ENCODE measurements at regions not wholly inside any gene's neighbourhood (a gene's known extent, or its start where the extent isn't known, plus 50 kb on each side); places are given as distances from the start of the nearest gene placed in this dataset.

DNA sequence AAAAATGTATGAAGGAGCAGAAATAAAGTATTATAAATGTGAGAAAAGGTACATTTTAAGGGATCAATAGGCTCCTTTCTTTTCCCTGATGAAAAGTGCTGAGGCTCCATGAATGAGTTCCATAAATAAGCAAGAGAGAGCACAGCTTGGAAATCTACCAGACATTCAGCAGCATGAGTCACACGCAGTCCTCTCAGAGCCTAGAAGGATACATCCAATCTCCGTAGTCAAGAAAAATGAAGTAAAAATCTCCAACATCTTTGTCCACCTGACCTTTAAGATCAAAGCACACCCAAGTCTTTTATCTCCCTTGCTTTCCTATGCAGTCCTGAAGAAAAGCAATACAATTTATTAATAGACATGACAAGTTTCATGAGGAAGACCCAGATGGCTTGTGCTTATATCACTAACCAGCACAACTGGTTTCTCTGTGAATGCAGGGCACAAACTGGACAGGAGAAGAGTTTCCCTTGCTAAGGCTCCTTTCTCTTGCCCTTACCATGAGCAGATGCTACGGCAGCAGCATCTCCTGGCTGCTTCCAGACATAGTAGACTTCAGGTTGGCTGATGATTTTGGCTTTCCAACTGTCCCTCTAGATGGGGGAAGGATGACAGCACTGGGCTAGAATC is 730.8 kb downstream of the EFNB2 start (continued):
- TF ChIP-seq RXRA (IDR thresholded peaks at IDR 0.05; ENCODE audit: insufficient read depth, low read depth, low read length) = no peak
- TF ChIP-seq SIN3A (conservative IDR thresholded peaks at IDR 0.05 in 1 of 2, IDR thresholded peaks at IDR 0.05 in 1 of 2; ENCODE audit: low read depth in 1 of 2, low read length in 2 of 2) = no peak
- TF ChIP-seq CBX5 (IDR thresholded peaks at IDR 0.05; ENCODE audit: low read depth, low read length) = no peak
- TF ChIP-seq GABPA (IDR thresholded peaks at IDR 0.05; ENCODE audit: borderline replicate concordance, insufficient read depth, low read length) = no peak
- no peak for TF ChIP-seq SP2 (IDR thresholded peaks at IDR 0.05; ENCODE audit: low read length)
- TF ChIP-seq CEBPB (IDR thresholded peaks at IDR 0.05; ENCODE audit: low read depth, low read length) = no peak
